ACC112 (cell line): ENCODE measurements at regions not wholly inside any gene's neighbourhood (a gene's known extent, or its start where the extent isn't known, plus 50 kb on each side); places are given as distances from the start of the nearest gene placed in this dataset.

Experiments
- H2AFZ ChIP-seq: fragments of 200-600 bp; sonication (generic); one replicate; pipeline ENCODE4 v1.6.0; 2017; ENCODE audit warnings: antibody characterized with exemption, low read length; ENCODE audit not compliant: unreplicated experiment
- H3K27ac ChIP-seq: fragments of 200-600 bp; sonication (generic); 2 replicates; pipeline ENCODE4 v1.5.1; 2014; ENCODE audit warnings: low read depth, mild to moderate bottlenecking, antibody characterized with exemption, low read length, moderate library complexity
- H3K27me3 ChIP-seq: fragments of 200-600 bp; sonication (generic); 2 replicates; pipeline ENCODE4 v1.6.1; 2014; ENCODE audit warnings: mild to moderate bottlenecking, antibody characterized with exemption, low read length, moderate library complexity, mixed read lengths; ENCODE audit not compliant: insufficient read depth
- H3K36me3 ChIP-seq: fragments of 200-600 bp; sonication (generic); 2 replicates; pipeline ENCODE4 v1.6.1; 2016; ENCODE audit warnings: mild to moderate bottlenecking, antibody characterized with exemption, low read length, moderate library complexity, mixed read lengths; ENCODE audit not compliant: insufficient read depth
- H3K4me1 ChIP-seq: fragments of 200-600 bp; sonication (generic); one replicate; pipeline ENCODE4 v1.6.1; 2016; ENCODE audit warnings: low read length, mixed read lengths; ENCODE audit not compliant: insufficient read depth, unreplicated experiment, control insufficient read depth
- H3K4me3 ChIP-seq: fragments of 200-600 bp; sonication (generic); 2 replicates; pipeline ENCODE4 v1.5.1; 2014; ENCODE audit warnings: mild to moderate bottlenecking, low read depth, low read length
- H3K79me2 ChIP-seq: fragments of 200-600 bp; sonication (generic); one replicate; pipeline ENCODE4 v1.6.0; 2016; ENCODE audit warnings: low read length; ENCODE audit not compliant: control insufficient read depth, unreplicated experiment, insufficient read depth

DNA sequence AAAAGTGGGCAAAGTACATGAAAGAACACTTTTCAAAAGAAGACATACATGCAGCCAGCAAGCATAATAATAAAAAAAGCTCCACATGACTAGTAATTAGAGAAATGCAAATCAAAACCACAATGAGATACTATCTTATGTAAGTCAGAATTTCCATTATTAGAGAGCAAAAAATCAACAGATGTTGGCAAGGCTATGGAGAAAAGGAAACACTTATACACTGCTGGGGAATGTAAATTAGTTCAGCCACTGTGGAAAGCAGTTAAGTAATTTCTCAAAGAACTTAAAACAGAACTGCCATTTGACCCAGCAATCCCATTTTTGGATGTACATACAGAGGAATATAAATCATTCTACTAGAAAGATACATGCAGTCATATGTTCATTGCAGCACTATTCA, 360.7 kb downstream of the NSUN3 start:
- Histone ChIP-seq H3K4me1 (peaks cover 29% of the 10 kb centered on the region), H3K27me3 (no peaks in the 10 kb centered on the region), H3K4me3 (no peak overlapping the region), H2AFZ (no peak overlapping the region), H3K79me2 (no peaks in the 10 kb centered on the region), H3K27ac (no peak overlapping the region), H3K36me3 (no peaks in the 10 kb centered on the region)

- no peak overlapping the region for H2AFZ ChIP-seq
- no peak overlapping the region for H3K4me3 ChIP-seq
- H3K36me3 ChIP-seq, result no peaks in the 10 kb centered on the region
- no peak overlapping the region for H3K27ac ChIP-seq
- no peaks in the 10 kb centered on the region for H3K79me2 ChIP-seq
- H3K27me3 ChIP-seq, result no peaks in the 10 kb centered on the region
- H3K4me1 ChIP-seq, result peaks cover 30% of the 10 kb centered on the region
Observed at GRCh38 chr3:94429517-94429916, 366.7 kb downstream of the NSUN3 start.

DNA sequence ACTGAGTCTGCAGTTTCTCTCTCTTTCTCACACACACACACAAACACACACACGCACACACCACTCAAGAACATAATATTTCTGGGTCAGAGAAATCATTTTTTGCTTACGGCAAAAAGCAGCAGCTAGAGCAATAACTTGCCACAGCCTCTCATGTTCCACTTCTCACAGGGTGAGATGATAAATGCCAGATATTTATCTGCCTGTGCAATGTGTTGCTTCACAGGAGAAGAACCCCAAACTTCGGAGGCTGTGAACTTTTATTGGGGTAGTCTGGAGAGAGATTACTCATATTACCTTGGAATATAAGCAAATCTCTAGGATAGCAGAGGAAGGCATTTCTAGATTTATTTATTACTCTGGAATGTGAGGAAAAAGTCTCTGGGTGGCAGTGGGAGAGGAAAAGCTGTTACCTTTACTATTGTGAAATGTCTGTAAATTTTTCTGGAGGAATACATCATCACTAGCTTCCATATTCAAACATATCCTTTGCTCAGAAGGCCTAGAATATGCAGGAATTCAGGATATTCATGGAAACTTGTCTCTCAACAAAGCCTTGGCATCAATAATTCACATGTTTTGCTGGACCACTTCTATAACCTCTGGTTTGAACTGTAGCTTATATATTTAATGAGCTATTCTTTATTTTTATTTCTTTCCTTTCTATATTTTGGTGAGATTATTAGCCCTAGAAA, 369.2 kb downstream of the NSUN3 start:
- Histone ChIP-seq H3K27me3 (no peaks in the 10 kb centered on the region), H2AFZ (no peak overlapping the region), H3K4me1 (peaks cover 30% of the 10 kb centered on the region), H3K79me2 (no peaks in the 10 kb centered on the region), H3K36me3 (no peaks in the 10 kb centered on the region), H3K27ac (no peak overlapping the region), H3K4me3 (no peak overlapping the region)

DNA sequence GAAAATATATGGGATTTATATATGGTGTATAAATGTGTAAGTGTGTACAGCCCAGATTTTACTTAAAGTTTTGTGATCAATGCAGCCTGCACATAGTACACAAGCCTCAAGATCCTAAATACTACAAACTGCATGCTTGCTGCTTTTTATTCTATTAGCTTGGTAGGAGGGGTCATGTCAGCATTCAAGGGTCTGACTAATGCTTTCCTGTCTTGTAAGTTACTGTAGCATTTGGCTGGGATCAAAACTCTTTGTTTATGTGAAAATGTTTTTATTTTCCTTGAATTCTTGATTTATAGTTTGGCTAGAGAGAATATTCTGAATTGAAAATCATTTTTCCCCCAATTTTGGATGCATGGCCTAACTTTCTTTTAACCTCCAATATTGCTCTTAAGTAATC, 370.9 kb downstream of the NSUN3 start:
- Histone ChIP-seq H3K36me3 (no peaks in the 10 kb centered on the region), H3K27ac (no peak overlapping the region), H3K27me3 (no peaks in the 10 kb centered on the region), H2AFZ (peak overlapping the region; percentile 21), H3K4me3 (no peak overlapping the region), H3K4me1 (peaks cover 30% of the 10 kb centered on the region), H3K79me2 (no peaks in the 10 kb centered on the region)

DNA sequence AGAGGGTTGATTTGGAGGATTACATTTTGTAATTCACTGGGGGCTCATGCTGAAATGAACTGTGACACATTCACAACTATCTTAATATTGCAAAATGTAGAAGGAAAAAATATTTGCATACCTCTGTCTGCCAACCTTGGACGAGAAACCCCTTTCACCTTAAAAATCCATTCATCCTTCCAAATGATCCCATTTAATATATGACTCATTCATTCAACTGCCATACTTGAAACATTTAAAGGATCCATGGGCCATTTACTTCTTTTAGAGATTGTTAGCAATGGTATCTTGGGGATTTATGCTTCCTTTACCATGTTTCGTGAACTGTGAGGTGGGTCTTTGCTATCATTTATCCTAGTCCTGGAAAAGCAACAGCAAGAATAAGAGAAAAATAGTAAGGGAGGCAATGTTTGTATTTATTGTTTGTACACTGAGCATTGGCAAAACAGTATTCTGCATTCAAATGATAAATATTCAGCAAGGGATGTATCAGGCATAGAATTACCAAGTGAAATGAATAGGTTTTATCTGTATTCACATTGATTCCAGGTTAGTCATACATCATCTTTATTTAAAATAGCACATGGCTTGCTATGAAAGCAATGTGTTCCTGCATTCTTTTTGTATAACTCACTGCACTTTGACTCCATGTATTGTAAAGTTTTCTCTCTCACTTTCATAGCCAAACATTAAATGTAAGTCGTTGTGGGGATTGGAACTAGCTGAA, 378.1 kb downstream of the NSUN3 start:
- no peaks in the 10 kb centered on the region for H3K27me3 ChIP-seq

GRCh38 chr3:94441494-94441847, 378.6 kb downstream of the NSUN3 start:
- Histone ChIP-seq H3K27ac (peak overlapping the region; percentile 79), H3K79me2 (no peaks in the 10 kb centered on the region), H3K4me3 (0 out of 2 replicates have a peak overlapping the region, but pooled peaks have one; percentile 11), H3K27me3 (no peaks in the 10 kb centered on the region), H3K36me3 (no peaks in the 10 kb centered on the region), H3K4me1 (peaks cover 23% of the 10 kb centered on the region), H2AFZ (peak overlapping the region; percentile 57)

More for the DNA sequence above, 378.1 kb downstream of the NSUN3 start:
- peak overlapping the region; percentile 57 for H2AFZ ChIP-seq
- H3K4me1 ChIP-seq, result peaks cover 23% of the 10 kb centered on the region
- H3K4me3 ChIP-seq, result peak overlapping the region; percentile 34
- H3K79me2 ChIP-seq, result no peaks in the 10 kb centered on the region
- no peaks in the 10 kb centered on the region for H3K36me3 ChIP-seq
- peak overlapping the region; percentile 79 for H3K27ac ChIP-seq

GRCh38 chr3:94453864-94454263, 391.0 kb downstream of the NSUN3 start:
- H3K27ac ChIP-seq, result no peak overlapping the region
- no peaks in the 10 kb centered on the region for H3K27me3 ChIP-seq
- no peaks in the 10 kb centered on the region for H3K4me1 ChIP-seq
- no peaks in the 10 kb centered on the region for H3K36me3 ChIP-seq
- no peak overlapping the region for H3K4me3 ChIP-seq
- H3K79me2 ChIP-seq, result no peaks in the 10 kb centered on the region
- H2AFZ ChIP-seq, result no peak overlapping the region

DNA sequence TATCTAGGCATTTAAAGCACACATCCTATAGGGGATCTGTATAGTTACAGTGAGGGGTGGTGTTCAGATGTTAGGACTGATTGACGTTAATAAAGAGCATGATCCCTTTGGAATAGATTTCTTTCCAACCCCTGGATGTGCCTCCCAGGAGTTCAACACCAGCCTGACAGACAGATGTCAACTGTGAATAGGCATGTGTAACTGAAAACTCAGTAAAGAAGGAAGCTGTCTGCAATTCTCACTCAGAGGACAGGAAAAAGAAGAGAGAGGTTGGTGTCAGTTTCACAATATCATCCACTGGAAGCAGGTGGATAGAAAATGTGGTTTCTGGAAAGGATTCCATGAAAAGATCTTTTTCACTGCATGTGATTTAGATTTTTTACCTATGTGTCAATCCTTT, 396.3 kb downstream of the NSUN3 start:
- Histone ChIP-seq H3K27ac (no peak overlapping the region), H3K4me3 (no peak overlapping the region), H3K79me2 (no peaks in the 10 kb centered on the region), H2AFZ (no peak overlapping the region), H3K4me1 (no peaks in the 10 kb centered on the region), H3K27me3 (no peaks in the 10 kb centered on the region), H3K36me3 (no peaks in the 10 kb centered on the region)

DNA sequence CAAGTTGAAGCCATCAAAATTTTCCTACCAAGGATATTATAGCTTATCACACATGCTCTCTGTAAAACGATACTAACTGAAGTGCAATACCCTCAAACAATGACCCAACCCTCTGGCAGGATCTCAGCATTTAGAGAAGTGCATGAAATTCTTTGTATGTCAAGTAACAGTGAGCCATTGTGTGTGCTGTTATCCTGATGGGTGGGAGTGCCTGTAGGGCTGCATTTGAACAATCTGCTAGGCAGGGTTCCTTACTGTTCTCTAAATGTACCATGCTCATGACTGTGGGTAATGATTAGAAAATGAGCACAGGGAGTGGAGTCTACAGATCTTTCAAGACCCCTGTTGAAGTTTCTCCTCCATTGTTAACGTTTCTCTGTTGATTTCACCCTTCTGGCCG, 398.1 kb downstream of the NSUN3 start:
- Histone ChIP-seq H3K36me3 (no peaks in the 10 kb centered on the region), H3K4me1 (no peaks in the 10 kb centered on the region), H3K79me2 (no peaks in the 10 kb centered on the region), H3K27me3 (no peaks in the 10 kb centered on the region), H3K27ac (no peak overlapping the region), H3K4me3 (no peak overlapping the region), H2AFZ (no peak overlapping the region)

GRCh38 chr3:94462931-94463330, 400.1 kb downstream of the NSUN3 start:
- Histone ChIP-seq H3K36me3 (no peaks in the 10 kb centered on the region), H3K79me2 (no peaks in the 10 kb centered on the region), H3K4me1 (no peaks in the 10 kb centered on the region), H3K27me3 (no peaks in the 10 kb centered on the region), H2AFZ (no peak overlapping the region), H3K27ac (no peak overlapping the region), H3K4me3 (no peak overlapping the region)

DNA sequence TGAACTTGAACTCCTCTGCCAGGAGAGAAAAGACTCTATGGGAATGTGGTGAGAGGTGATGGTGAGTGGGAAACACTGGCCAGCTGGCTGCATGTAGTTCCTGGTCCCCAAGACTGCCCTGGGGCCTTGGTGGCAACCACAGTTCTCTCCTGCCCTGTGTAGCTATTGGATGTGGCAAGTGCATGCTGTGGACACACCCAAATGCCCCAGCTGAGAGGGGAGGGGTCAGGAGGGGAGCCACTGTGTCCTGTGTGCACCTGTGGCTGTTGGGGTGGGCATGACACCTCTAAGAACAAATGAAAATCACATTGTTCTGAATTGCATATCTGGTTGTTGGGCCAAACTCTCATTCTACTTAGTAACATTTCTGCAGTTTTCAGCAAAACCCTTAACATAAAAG, 409.6 kb downstream of the NSUN3 start:
- Histone ChIP-seq H3K27me3 (no peaks in the 10 kb centered on the region), H3K79me2 (no peaks in the 10 kb centered on the region), H2AFZ (no peak overlapping the region), H3K4me1 (no peaks in the 10 kb centered on the region), H3K4me3 (no peak overlapping the region), H3K36me3 (no peaks in the 10 kb centered on the region), H3K27ac (no peak overlapping the region)
